ENCODE measurements at regions not wholly inside any gene's neighbourhood (a gene's known extent, or its start where the extent isn't known, plus 50 kb on each side); places are given as distances from the start of the nearest gene placed in this dataset.
A peak's percentile ranks its signal among the peaks of the same experiment; 100 is the strongest.

GRCh38 chr13:85521657-85522056 is 277.6 kb downstream of the SLITRK6 start:
- DNase-seq (no peak), ATAC-seq (no peak)
- Histone ChIP-seq H3K9me3 (peaks cover 0 to 3% (median 0%) of the 10 kb centered on the region in 11 donors), H3K4me3 (no peak overlapping the region), H3K27ac (no peak overlapping the region), H3K36me3 (no peaks in the 10 kb centered on the region), H3K27me3 (no peaks in the 10 kb centered on the region), H3K4me1 (no peaks in the 10 kb centered on the region)
- 50 to 56% methylated on average over 2 of the region's 2 CpGs for WGBS, 2 donors
- intact Hi-C loops (cut with DNase I) = no loop called here
- no peak for TF ChIP-seq CTCF (IDR thresholded peaks at IDR 0.05)

- Histone ChIP-seq H3K27me3 (no peaks in the 10 kb centered on the region), H3K9me3 (peaks cover 0 to 3% (median 0%) of the 10 kb centered on the region in 11 donors), H3K4me3 (no peak overlapping the region), H3K36me3 (no peaks in the 10 kb centered on the region), H3K4me1 (no peaks in the 10 kb centered on the region), H3K27ac (no peak overlapping the region)
- ATAC-seq (peak in 1 of 8 donors; percentile 49), DNase-seq (no peak)
- intact Hi-C loops (cut with DNase I) = no loop called here
- no peak for TF ChIP-seq CTCF (IDR thresholded peaks at IDR 0.05)
Observed at GRCh38 chr13:85520445-85520844, 278.8 kb downstream of the SLITRK6 start.

GRCh38 chr13:85519363-85519762 is 279.9 kb downstream of the SLITRK6 start:
- no peak for ATAC-seq
- 46 to 78% methylated on average over 1 of the region's 1 CpG for WGBS, 2 donors
- intact Hi-C loops (cut with DNase I) = no loop called here

GRCh38 chr13:85512421-85512820 is 286.8 kb downstream of the SLITRK6 start:
- ATAC-seq = no peak
- H3K36me3 ChIP-seq = no peaks in the 10 kb centered on the region
- DNase-seq = no peak
- H3K4me3 ChIP-seq = no peak overlapping the region
- H3K4me1 ChIP-seq = no peaks in the 10 kb centered on the region
- no peaks in the 10 kb centered on the region for H3K27me3 ChIP-seq
- TF ChIP-seq CTCF (IDR thresholded peaks at IDR 0.05) = no peak
- intact Hi-C loops (cut with DNase I) = no loop called here
- no peak overlapping the region for H3K27ac ChIP-seq
- WGBS, 2 donors = 77 to 79% methylated on average over 7 of the region's 7 CpGs
- peaks cover 0 to 6% (median 0%) of the 10 kb centered on the region in 11 donors for H3K9me3 ChIP-seq

More at GRCh38 chr13:85519363-85519762, 279.9 kb downstream of the SLITRK6 start:
- DNase-seq = no peak
- no peaks in the 10 kb centered on the region for H3K4me1 ChIP-seq
- H3K27ac ChIP-seq = no peak overlapping the region
- no peak overlapping the region for H3K4me3 ChIP-seq
- H3K36me3 ChIP-seq = no peaks in the 10 kb centered on the region
- TF ChIP-seq CTCF (IDR thresholded peaks at IDR 0.05) = no peak
- H3K27me3 ChIP-seq = no peaks in the 10 kb centered on the region
- H3K9me3 ChIP-seq = peaks cover 0 to 3% (median 0%) of the 10 kb centered on the region in 11 donors
